A673 (cell line): ENCODE measurements at regions not wholly inside any gene's neighbourhood (a gene's known extent, or its start where the extent isn't known, plus 50 kb on each side); places are given as distances from the start of the nearest gene placed in this dataset.

Experiments
- BruUV-seq: library from RNA; stranded (reverse); fragments of 400-500 nt; replicated peaks from 2 replicates; lab custom pipeline; 2021; lab: Mats Ljungman, UMichigan
- CTCF ChIA-PET: fragments of 300-600 bp; sonication (Branson Sonifier 250); formaldehyde crosslinking; loops from one replicate; lab custom pipeline; 2022; ENCODE audit warnings: antibody characterized with exemption; lab: Charles Lee
- POLR2A ChIA-PET: fragments of 300-600 bp; sonication (Branson Sonifier 250); formaldehyde crosslinking; loops from one replicate; lab custom pipeline; 2022; ENCODE audit warnings: antibody characterized with exemption; ENCODE audit not compliant: low non-redundant PET; lab: Charles Lee
- DNase-seq: peaks from one replicate; pipeline ENCODE4 v3.0.0-alpha.2; 2015; ENCODE audit warnings: low spot score
- H3K27ac ChIP-seq: fragments of 200-600 bp; sonication (generic); 2 replicates; pipeline ENCODE4 v1.5.1; 2016; ENCODE audit warnings: mixed run types, low read depth, mild to moderate bottlenecking, mixed read lengths, antibody characterized with exemption, low read length; ENCODE audit not compliant: poor library complexity, severe bottlenecking
- H3K27me3 ChIP-seq: fragments of 200-600 bp; sonication (generic); replicated peaks from 2 replicates; pipeline ENCODE4 v1.6.1; 2017; ENCODE audit warnings: mixed run types, low read depth, mild to moderate bottlenecking, mixed read lengths, antibody characterized with exemption, low read length; ENCODE audit not compliant: insufficient read depth, poor library complexity
- H3K36me3 ChIP-seq: fragments of 200-600 bp; sonication (generic); 2 replicates; pipeline ENCODE4 v1.6.1; 2016; ENCODE audit warnings: mixed run types, mild to moderate bottlenecking, mixed read lengths, antibody characterized with exemption, low read length; ENCODE audit not compliant: insufficient read depth, poor library complexity, severe bottlenecking
- H3K4me1 ChIP-seq: fragments of 200-600 bp; sonication (generic); 2 replicates; pipeline ENCODE4 v1.6.1; 2017; ENCODE audit warnings: mixed run types, mild to moderate bottlenecking, mixed read lengths, antibody characterized with exemption, low read length; ENCODE audit not compliant: insufficient read depth, poor library complexity, severe bottlenecking
- H3K4me3 ChIP-seq: fragments of 200-600 bp; sonication (generic); 2 replicates; pipeline ENCODE4 v1.5.1; 2016; ENCODE audit warnings: low read depth, mixed run types, mild to moderate bottlenecking, mixed read lengths, low read length; ENCODE audit not compliant: poor library complexity, severe bottlenecking
- H3K9me3 ChIP-seq: fragments of 200-600 bp; sonication (generic); 2 replicates; pipeline ENCODE4 v1.6.1; 2016; ENCODE audit warnings: mixed run types, low read depth, mild to moderate bottlenecking, mixed read lengths, antibody characterized with exemption, low read length; ENCODE audit not compliant: poor library complexity, severe bottlenecking
- EZH2 ChIP-seq: fragments of 200-600 bp; sonication (generic); IDR thresholded peaks from 2 replicates; pipeline ENCODE4 v1.6.1; 2017; ENCODE audit warnings: borderline replicate concordance, low read depth, mild to moderate bottlenecking, mixed read lengths, antibody characterized with exemption, low read length; ENCODE audit not compliant: poor library complexity, severe bottlenecking
- intact Hi-C: fragments of 100-400 bp; cut with micrococcal nuclease; formaldehyde crosslinking; loops from one replicate; pipeline ENCODE4 v1.10.0; 2022; ENCODE audit not compliant: unreplicated experiment
- TF ChIP-seq, protein P1 (sequence below): fragments of 300-800, 200-600 bp; sonication (generic); conservative IDR thresholded peaks from 2 replicates; pipeline ENCODE4 v1.5.1; 2017; ENCODE audit warnings: low read depth, mild to moderate bottlenecking, antibody characterized with exemption, low read length, moderate library complexity, mixed read lengths

DNA sequence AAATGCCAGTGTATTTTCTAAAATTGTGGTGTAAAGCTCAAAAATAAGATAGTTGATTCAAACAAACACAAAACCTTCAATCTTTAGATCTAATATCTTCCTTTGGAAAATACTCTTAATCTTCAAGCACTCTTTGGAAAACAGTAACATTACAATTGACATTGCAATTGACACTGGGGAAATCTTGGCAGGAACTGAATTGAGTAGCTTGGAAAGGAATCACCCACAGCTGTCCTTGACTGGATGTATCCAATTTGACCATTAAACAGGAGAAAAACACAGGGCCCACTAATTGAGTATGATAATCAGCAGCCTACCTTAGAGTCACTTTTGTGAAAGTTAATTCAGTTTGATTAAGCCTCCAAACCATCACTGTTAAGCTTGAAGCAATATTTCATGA lies 776.7 kb downstream of the DTWD2 start:
- Histone ChIP-seq H3K36me3 (no peaks in the 10 kb centered on the region), H3K9me3 (peaks cover 6% of the 10 kb centered on the region), H3K4me3 (no peak overlapping the region), H3K27me3 (no peaks in the 10 kb centered on the region), H3K4me1 (no peaks in the 10 kb centered on the region), H3K27ac (no peak overlapping the region)
- intact Hi-C loops: no loop called here
- no peak for DNase-seq
- TF ChIP-seq EZH2: no peak
- TF ChIP-seq, protein P1, sequence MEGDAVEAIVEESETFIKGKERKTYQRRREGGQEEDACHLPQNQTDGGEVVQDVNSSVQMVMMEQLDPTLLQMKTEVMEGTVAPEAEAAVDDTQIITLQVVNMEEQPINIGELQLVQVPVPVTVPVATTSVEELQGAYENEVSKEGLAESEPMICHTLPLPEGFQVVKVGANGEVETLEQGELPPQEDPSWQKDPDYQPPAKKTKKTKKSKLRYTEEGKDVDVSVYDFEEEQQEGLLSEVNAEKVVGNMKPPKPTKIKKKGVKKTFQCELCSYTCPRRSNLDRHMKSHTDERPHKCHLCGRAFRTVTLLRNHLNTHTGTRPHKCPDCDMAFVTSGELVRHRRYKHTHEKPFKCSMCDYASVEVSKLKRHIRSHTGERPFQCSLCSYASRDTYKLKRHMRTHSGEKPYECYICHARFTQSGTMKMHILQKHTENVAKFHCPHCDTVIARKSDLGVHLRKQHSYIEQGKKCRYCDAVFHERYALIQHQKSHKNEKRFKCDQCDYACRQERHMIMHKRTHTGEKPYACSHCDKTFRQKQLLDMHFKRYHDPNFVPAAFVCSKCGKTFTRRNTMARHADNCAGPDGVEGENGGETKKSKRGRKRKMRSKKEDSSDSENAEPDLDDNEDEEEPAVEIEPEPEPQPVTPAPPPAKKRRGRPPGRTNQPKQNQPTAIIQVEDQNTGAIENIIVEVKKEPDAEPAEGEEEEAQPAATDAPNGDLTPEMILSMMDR: no peak
- ChIA-PET POLR2A (no interaction called here), CTCF (no interaction called here)
- no TSS peak for BruUV-seq

- no TSS peak for BruUV-seq
- no peak for DNase-seq
These were observed 780.3 kb downstream of the DTWD2 start for GRCh38 chr5:118208031-118208453.

GRCh38 chr5:118199801-118200200 lies 788.5 kb downstream of the DTWD2 start:
- ChIA-PET POLR2A (no interaction called here), CTCF (no interaction called here)
- H3K36me3 ChIP-seq: no peaks in the 10 kb centered on the region
- no peaks in the 10 kb centered on the region for H3K4me1 ChIP-seq
- no peak for TF ChIP-seq EZH2
- TF ChIP-seq, protein P1: no peak
- no TSS peak for BruUV-seq
- no peaks in the 10 kb centered on the region for H3K9me3 ChIP-seq
- H3K27ac ChIP-seq: no peak overlapping the region
- no peaks in the 10 kb centered on the region for H3K27me3 ChIP-seq
- H3K4me3 ChIP-seq: no peak overlapping the region
- intact Hi-C loops: no loop called here
- no peak for DNase-seq

More at GRCh38 chr5:118208031-118208453, 780.3 kb downstream of the DTWD2 start:
- no peaks in the 10 kb centered on the region for H3K36me3 ChIP-seq
- no peaks in the 10 kb centered on the region for H3K4me1 ChIP-seq
- ChIA-PET POLR2A (no interaction called here), CTCF (no interaction called here)
- no peaks in the 10 kb centered on the region for H3K27me3 ChIP-seq
- no peak overlapping the region for H3K27ac ChIP-seq
- intact Hi-C loops: no loop called here
- H3K9me3 ChIP-seq: peaks cover 6% of the 10 kb centered on the region
- no peak for TF ChIP-seq EZH2
- TF ChIP-seq, protein P1: no peak
- H3K4me3 ChIP-seq: no peak overlapping the region
